Stimulated activated CD4-positive, alpha-beta T cell treated with anti-CD3 and anti-CD28 coated beads, TNF-alpha, amount 100 ng/mL, for 48 hours (primary cell): ENCODE measurements at regions not wholly inside any gene's neighbourhood (a gene's known extent, or its start where the extent isn't known, plus 50 kb on each side); places are given as distances from the start of the nearest gene placed in this dataset.

Experiments used
- DNase-seq, 3 donors: peaks; one replicate each; pipeline ENCODE4 v3.0.0-alpha.2; 2020; ENCODE audit warnings: low read depth in 3 of 3

GRCh38 chr5:2131826-2132496 lies 249.2 kb upstream of the IRX4 start:
- DNase-seq = no peak

- no peak for DNase-seq
These were observed 248.5 kb upstream of the IRX4 start for GRCh38 chr5:2131196-2131595.

GRCh38 chr5:2130361-2130760 lies 247.6 kb upstream of the IRX4 start:
- DNase-seq = no peak

- no peak for DNase-seq
These were observed 247.0 kb upstream of the IRX4 start for GRCh38 chr5:2129568-2130272.

GRCh38 chr5:2128686-2129355 lies 246.1 kb upstream of the IRX4 start:
- DNase-seq = no peak

GRCh38 chr5:2126512-2126911 lies 243.8 kb upstream of the IRX4 start:
- DNase-seq = no peak

GRCh38 chr5:2125901-2126265 lies 243.2 kb upstream of the IRX4 start:
- DNase-seq = no peak

GRCh38 chr5:2125171-2125900 lies 242.6 kb upstream of the IRX4 start:
- no peak for DNase-seq

- no peak for DNase-seq
These were observed 241.9 kb upstream of the IRX4 start for GRCh38 chr5:2124434-2125170.

GRCh38 chr5:2123874-2124273 lies 241.1 kb upstream of the IRX4 start:
- DNase-seq = no peak

- no peak for DNase-seq
These were observed 237.6 kb upstream of the IRX4 start for GRCh38 chr5:2120361-2120760.

GRCh38 chr5:2119573-2119972 lies 236.8 kb upstream of the IRX4 start:
- no peak for DNase-seq

GRCh38 chr5:2113348-2114131 lies 230.8 kb upstream of the IRX4 start:
- DNase-seq = no peak

- DNase-seq = no peak
These were observed 229.7 kb upstream of the IRX4 start for GRCh38 chr5:2112173-2113025.

- no peak for DNase-seq
These were observed 228.9 kb upstream of the IRX4 start for GRCh38 chr5:2111569-2112105.

GRCh38 chr5:2110934-2111462 lies 228.3 kb upstream of the IRX4 start:
- DNase-seq = no peak

- no peak for DNase-seq
These were observed 227.6 kb upstream of the IRX4 start for GRCh38 chr5:2110137-2110933.

- DNase-seq = no peak
These were observed 226.8 kb upstream of the IRX4 start for GRCh38 chr5:2109566-2109965.

GRCh38 chr5:2106721-2107120 lies 224.0 kb upstream of the IRX4 start:
- DNase-seq = no peak
